Neural cell (in vitro differentiated cells): ENCODE measurements at regions not wholly inside any gene's neighbourhood (a gene's known extent, or its start where the extent isn't known, plus 50 kb on each side); places are given as distances from the start of the nearest gene placed in this dataset.
"Not testable (repeated sequence)": the region's sequence is repeated elsewhere in the genome, so short reads cannot be mapped to it uniquely, and the experiment has no call there.

Experiments used
- H2AFZ ChIP-seq: fragments of 200-600, 300-800 bp; sonication (generic), shearing (Covaris generic); 2 replicates; pipeline ENCODE4 v1.6.0; 2014; ENCODE audit warnings: low read depth, mild to moderate bottlenecking, antibody characterized with exemption, low read length, moderate library complexity
- H3F3A ChIP-seq: fragments of 200-600 bp; shearing (Covaris generic); 2 replicates; pipeline ENCODE4 v1.6.1; 2016; ENCODE audit warnings: mild to moderate bottlenecking, moderate library complexity, mixed read lengths, antibody characterized with exemption, low read length; ENCODE audit not compliant: insufficient read depth, poor library complexity, severe bottlenecking
- H3K27ac ChIP-seq: fragments of 200-600, 300-800 bp; sonication (generic), shearing (Covaris generic); 2 replicates; pipeline ENCODE4 v1.5.1; 2014; ENCODE audit warnings: mild to moderate bottlenecking, low read length, moderate library complexity
- H3K27me3 ChIP-seq: fragments of 300-800, 200-600 bp; sonication (generic), shearing (Covaris generic); 2 replicates; pipeline ENCODE4 v1.6.0; 2014; ENCODE audit warnings: mild to moderate bottlenecking, low read depth, low read length, moderate library complexity; ENCODE audit not compliant: insufficient read depth
- H3K36me3 ChIP-seq: fragments of 300-800, 200-600 bp; sonication (generic), shearing (Covaris generic); 2 replicates; pipeline ENCODE4 v1.5.1; 2014; ENCODE audit warnings: mild to moderate bottlenecking, antibody characterized with exemption, low read length, moderate library complexity; ENCODE audit not compliant: insufficient read depth
- H3K4me2 ChIP-seq: fragments of 300-800, 200-600 bp; sonication (generic), shearing (Covaris generic); 2 replicates; pipeline ENCODE4 v1.6.0; 2014; ENCODE audit warnings: mild to moderate bottlenecking, low read length
- H3K4me3 ChIP-seq: fragments of 300-800, 200-600 bp; sonication (generic), shearing (Covaris generic); 2 replicates; pipeline ENCODE4 v1.5.1; 2014; ENCODE audit warnings: mild to moderate bottlenecking, low read length, moderate library complexity
- H3K79me2 ChIP-seq: fragments of 200-600 bp; shearing (Covaris generic); replicated peaks from 2 replicates; pipeline ENCODE4 v1.6.0; 2014; ENCODE audit warnings: mild to moderate bottlenecking, low read length, moderate library complexity; ENCODE audit not compliant: insufficient read depth
- H3K9ac ChIP-seq: fragments of 300-800, 200-600 bp; sonication (generic), shearing (Covaris generic); 2 replicates; pipeline ENCODE4 v1.6.1; 2016; ENCODE audit warnings: mild to moderate bottlenecking, low read length, mixed read lengths
- H3K9me2 ChIP-seq: fragments of 200-600 bp; shearing (Covaris generic); 2 replicates; pipeline ENCODE4 v1.6.1; 2016; ENCODE audit warnings: mild to moderate bottlenecking, low read length, mixed read lengths; ENCODE audit not compliant: insufficient read depth
- H3K9me3 ChIP-seq: fragments of 200-600, 300-800 bp; sonication (generic), shearing (Covaris generic); 2 replicates; pipeline ENCODE4 v1.6.1; 2016; ENCODE audit warnings: mild to moderate bottlenecking, mixed run types, low read length, moderate library complexity, mixed read lengths
- H4K20me1 ChIP-seq: fragments of 200-600 bp; shearing (Covaris generic); 2 replicates; pipeline ENCODE4 v1.6.1; 2016; ENCODE audit warnings: mild to moderate bottlenecking, mixed run types; ENCODE audit not compliant: insufficient read depth
- EP300 ChIP-seq: fragments of 450-650 bp; conservative IDR thresholded peaks from 2 replicates; pipeline ENCODE4 v1.6.1; 2014; ENCODE audit warnings: antibody characterized with exemption, mild to moderate bottlenecking, moderate library complexity; ENCODE audit not compliant: poor library complexity, severe bottlenecking
- EZH2 ChIP-seq: fragments of 200-600, 300-800 bp; shearing (Covaris generic), sonication (generic); IDR thresholded peaks from 2 replicates; pipeline ENCODE4 v1.6.1; 2014; ENCODE audit warnings: antibody characterized with exemption, low read length, borderline replicate concordance, mild to moderate bottlenecking; ENCODE audit not compliant: insufficient read depth, poor library complexity, severe bottlenecking
- MXI1 ChIP-seq: fragments of 450-650 bp; conservative IDR thresholded peaks from 2 replicates; pipeline ENCODE4 v1.6.1; 2014; ENCODE audit warnings: antibody characterized with exemption, mild to moderate bottlenecking; ENCODE audit not compliant: poor library complexity, severe bottlenecking
- POLR2AphosphoS5 ChIP-seq: IDR thresholded peaks from 2 replicates; pipeline ENCODE4 v1.6.1; 2012
- RAD21 ChIP-seq: fragments of 450-650 bp; conservative IDR thresholded peaks from 2 replicates; pipeline ENCODE4 v1.6.1; 2014; ENCODE audit warnings: antibody characterized with exemption, mild to moderate bottlenecking, moderate library complexity
- SMC3 ChIP-seq: fragments of 450-650 bp; conservative IDR thresholded peaks from 2 replicates; pipeline ENCODE4 v1.6.1; 2014; ENCODE audit warnings: antibody characterized with exemption, mild to moderate bottlenecking, moderate library complexity; ENCODE audit not compliant: poor library complexity
- TAF1 ChIP-seq: IDR thresholded peaks from 2 replicates; pipeline ENCODE4 v1.6.1; 2012; ENCODE audit warnings: low read depth
- TF ChIP-seq, protein P1 (sequence below): IDR thresholded peaks from 2 replicates; pipeline ENCODE4 v1.6.1; 2012; ENCODE audit warnings: borderline replicate concordance
- TF ChIP-seq, protein P2 (sequence below): fragments of 450-650 bp; IDR thresholded peaks from 2 replicates; pipeline ENCODE4 v1.5.1; 2014; ENCODE audit warnings: antibody characterized with exemption, mild to moderate bottlenecking, moderate library complexity; ENCODE audit not compliant: poor library complexity, severe bottlenecking

DNA sequence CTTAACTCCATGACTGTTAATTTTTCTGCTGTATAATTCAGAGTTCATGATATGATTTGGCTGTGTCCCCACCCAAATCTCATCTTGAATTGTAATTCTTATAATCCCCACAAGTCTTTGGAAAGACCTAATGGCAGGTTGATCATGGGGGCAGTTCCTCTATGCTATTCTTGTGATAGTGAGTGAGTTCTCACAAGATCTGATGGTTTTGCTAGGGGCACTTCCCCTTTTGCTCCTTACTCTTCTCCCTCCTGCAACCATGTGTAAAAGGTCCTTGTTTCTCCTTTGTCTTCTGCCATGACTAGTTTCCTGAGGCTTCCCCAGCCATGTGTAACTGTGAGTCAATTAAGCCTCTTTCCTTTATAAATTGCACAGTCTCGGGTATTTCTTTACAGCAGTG, 1751.9 kb downstream of the ARAP2 start:
- Histone ChIP-seq H2AFZ (no peak overlapping the region), H3K36me3 (no peaks in the 10 kb centered on the region), H3K9me2 (no peaks in the 10 kb centered on the region), H3K9me3 (no peaks in the 10 kb centered on the region), H3K4me2 (no peak overlapping the region), H3K79me2 (no peaks in the 10 kb centered on the region), H3K27me3 (no peaks in the 10 kb centered on the region), H3K9ac (no peak overlapping the region), H3K4me3 (no peak overlapping the region), H3F3A (no peaks in the 10 kb centered on the region), H3K27ac (no peak overlapping the region), H4K20me1 (no peaks in the 10 kb centered on the region)
- TF ChIP-seq TAF1 (no peak), EP300 (no peak), RAD21 (no peak), SMC3 (no peak), EZH2 (no peak), MXI1 (no peak), POLR2AphosphoS5 (no peak)
- TF ChIP-seq, protein P1, sequence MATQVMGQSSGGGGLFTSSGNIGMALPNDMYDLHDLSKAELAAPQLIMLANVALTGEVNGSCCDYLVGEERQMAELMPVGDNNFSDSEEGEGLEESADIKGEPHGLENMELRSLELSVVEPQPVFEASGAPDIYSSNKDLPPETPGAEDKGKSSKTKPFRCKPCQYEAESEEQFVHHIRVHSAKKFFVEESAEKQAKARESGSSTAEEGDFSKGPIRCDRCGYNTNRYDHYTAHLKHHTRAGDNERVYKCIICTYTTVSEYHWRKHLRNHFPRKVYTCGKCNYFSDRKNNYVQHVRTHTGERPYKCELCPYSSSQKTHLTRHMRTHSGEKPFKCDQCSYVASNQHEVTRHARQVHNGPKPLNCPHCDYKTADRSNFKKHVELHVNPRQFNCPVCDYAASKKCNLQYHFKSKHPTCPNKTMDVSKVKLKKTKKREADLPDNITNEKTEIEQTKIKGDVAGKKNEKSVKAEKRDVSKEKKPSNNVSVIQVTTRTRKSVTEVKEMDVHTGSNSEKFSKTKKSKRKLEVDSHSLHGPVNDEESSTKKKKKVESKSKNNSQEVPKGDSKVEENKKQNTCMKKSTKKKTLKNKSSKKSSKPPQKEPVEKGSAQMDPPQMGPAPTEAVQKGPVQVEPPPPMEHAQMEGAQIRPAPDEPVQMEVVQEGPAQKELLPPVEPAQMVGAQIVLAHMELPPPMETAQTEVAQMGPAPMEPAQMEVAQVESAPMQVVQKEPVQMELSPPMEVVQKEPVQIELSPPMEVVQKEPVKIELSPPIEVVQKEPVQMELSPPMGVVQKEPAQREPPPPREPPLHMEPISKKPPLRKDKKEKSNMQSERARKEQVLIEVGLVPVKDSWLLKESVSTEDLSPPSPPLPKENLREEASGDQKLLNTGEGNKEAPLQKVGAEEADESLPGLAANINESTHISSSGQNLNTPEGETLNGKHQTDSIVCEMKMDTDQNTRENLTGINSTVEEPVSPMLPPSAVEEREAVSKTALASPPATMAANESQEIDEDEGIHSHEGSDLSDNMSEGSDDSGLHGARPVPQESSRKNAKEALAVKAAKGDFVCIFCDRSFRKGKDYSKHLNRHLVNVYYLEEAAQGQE = no peak
- TF ChIP-seq, protein P2, sequence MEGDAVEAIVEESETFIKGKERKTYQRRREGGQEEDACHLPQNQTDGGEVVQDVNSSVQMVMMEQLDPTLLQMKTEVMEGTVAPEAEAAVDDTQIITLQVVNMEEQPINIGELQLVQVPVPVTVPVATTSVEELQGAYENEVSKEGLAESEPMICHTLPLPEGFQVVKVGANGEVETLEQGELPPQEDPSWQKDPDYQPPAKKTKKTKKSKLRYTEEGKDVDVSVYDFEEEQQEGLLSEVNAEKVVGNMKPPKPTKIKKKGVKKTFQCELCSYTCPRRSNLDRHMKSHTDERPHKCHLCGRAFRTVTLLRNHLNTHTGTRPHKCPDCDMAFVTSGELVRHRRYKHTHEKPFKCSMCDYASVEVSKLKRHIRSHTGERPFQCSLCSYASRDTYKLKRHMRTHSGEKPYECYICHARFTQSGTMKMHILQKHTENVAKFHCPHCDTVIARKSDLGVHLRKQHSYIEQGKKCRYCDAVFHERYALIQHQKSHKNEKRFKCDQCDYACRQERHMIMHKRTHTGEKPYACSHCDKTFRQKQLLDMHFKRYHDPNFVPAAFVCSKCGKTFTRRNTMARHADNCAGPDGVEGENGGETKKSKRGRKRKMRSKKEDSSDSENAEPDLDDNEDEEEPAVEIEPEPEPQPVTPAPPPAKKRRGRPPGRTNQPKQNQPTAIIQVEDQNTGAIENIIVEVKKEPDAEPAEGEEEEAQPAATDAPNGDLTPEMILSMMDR = no peak

DNA sequence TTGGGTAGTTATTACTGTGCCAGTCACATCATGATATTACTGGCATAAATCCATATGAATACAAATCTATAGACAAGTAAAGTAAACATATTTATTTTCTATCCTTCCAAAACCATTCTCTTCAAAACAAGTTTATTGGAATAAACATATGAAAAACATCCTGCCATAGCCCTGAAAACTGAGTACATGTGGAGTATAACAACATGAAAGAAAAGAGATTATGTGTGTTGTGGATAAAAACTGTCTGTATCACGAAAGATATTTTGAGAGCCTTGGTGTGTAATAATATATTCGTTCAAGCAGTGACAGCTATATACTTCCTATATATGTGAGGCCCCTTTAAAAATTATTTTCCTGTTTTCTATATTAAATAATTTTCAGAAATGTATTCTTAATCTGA, 1742.2 kb downstream of the ARAP2 start:
- Histone ChIP-seq H2AFZ (no peak overlapping the region), H3K36me3 (no peaks in the 10 kb centered on the region), H3K27me3 (no peaks in the 10 kb centered on the region), H3K9ac (no peak overlapping the region), H3K27ac (no peak overlapping the region), H4K20me1 (no peaks in the 10 kb centered on the region), H3K79me2 (no peaks in the 10 kb centered on the region), H3K4me2 (no peak overlapping the region), H3K9me2 (no peaks in the 10 kb centered on the region), H3F3A (no peaks in the 10 kb centered on the region), H3K4me3 (no peak overlapping the region), H3K9me3 (no peaks in the 10 kb centered on the region)
- TF ChIP-seq EZH2 = no peak
- TF ChIP-seq RAD21 = no peak
- no peak for TF ChIP-seq SMC3
- no peak for TF ChIP-seq POLR2AphosphoS5
- TF ChIP-seq, protein P1 = no peak
- TF ChIP-seq, protein P2 = no peak

DNA sequence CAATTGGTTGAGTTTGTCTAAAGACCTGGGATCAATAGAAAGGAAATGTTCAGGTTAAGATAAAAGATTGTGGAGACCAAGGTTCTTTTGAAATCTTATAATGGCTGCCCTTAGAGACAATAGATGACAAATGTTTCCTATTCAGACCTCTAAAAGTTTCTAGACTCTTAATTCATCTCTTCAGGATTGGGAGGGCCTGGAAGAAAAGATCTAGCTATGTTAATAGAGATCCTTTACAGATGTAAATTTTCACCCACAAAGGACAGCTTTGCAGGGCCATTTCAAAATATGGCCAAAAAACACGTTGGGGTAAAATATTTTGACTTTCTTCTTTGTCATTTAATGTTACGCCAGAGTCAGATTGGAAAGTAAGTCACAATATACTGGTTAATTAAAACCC, 1739.6 kb downstream of the ARAP2 start:
- H3K9me3 ChIP-seq, H3K9ac ChIP-seq, H3K79me2 ChIP-seq, H3F3A ChIP-seq, H2AFZ ChIP-seq, H4K20me1 ChIP-seq, H3K36me3 ChIP-seq, H3K9me2 ChIP-seq, H3K27me3 ChIP-seq, H3K27ac ChIP-seq, H3K4me2 ChIP-seq, H3K4me3 ChIP-seq: not testable (repeated sequence)
